SK-N-MC (cell line): ENCODE measurements at regions not wholly inside any gene's neighbourhood (a gene's known extent, or its start where the extent isn't known, plus 50 kb on each side); places are given as distances from the start of the nearest gene placed in this dataset.
"Not testable (repeated sequence)": the region's sequence is repeated elsewhere in the genome, so short reads cannot be mapped to it uniquely, and the experiment has no call there.

Experiments
- DNase-seq: peaks from one replicate; pipeline ENCODE4 v3.0.0-alpha.2; 2011; ENCODE audit warnings: low read depth, low spot score
- H3K27ac ChIP-seq: fragments of 200-600 bp; sonication (generic); 2 replicates; pipeline ENCODE4 v1.5.1; 2016; ENCODE audit warnings: mixed run types
- H3K36me3 ChIP-seq: fragments of 200-600 bp; sonication (generic); 2 replicates; pipeline ENCODE4 v1.6.1; 2017; ENCODE audit warnings: antibody characterized with exemption, low read length, mixed read lengths; ENCODE audit not compliant: insufficient read depth
- H3K4me3 ChIP-seq: fragments of 200-600 bp; sonication (generic); 2 replicates; pipeline ENCODE4 v1.5.1; 2016
- H3K9ac ChIP-seq: fragments of 200-600 bp; sonication (generic); 2 replicates; pipeline ENCODE4 v1.8.0; 2017; ENCODE audit warnings: mixed run types, mixed read lengths; ENCODE audit not compliant: insufficient read length
- H3K9me3 ChIP-seq: fragments of 200-600 bp; sonication (generic); 2 replicates; pipeline ENCODE4 v1.6.1; 2017; ENCODE audit warnings: low read depth, mild to moderate bottlenecking, antibody characterized with exemption, low read length, moderate library complexity, mixed read lengths
- EZH2 ChIP-seq: fragments of 200-600 bp; sonication (generic); IDR thresholded peaks from one replicate; pipeline ENCODE4 v1.6.1; 2017; ENCODE audit warnings: antibody characterized with exemption
- FOXP2 ChIP-seq: optimal IDR thresholded peaks from 2 replicates; pipeline ENCODE3; 2011; ENCODE audit warnings: mild to moderate bottlenecking, moderate library complexity; ENCODE audit not compliant: insufficient read depth; ENCODE audit errors: extremely low read length, control extremely low read depth
- POLR2AphosphoS5 ChIP-seq: IDR thresholded peaks from 2 replicates; pipeline ENCODE4 v1.6.1; 2012; ENCODE audit warnings: mild to moderate bottlenecking, low read depth, low read length, borderline replicate concordance

- Histone ChIP-seq H3K4me3 (no peak overlapping the region), H3K9me3 (no peaks in the 10 kb centered on the region), H3K27ac (no peak overlapping the region), H3K9ac (no peak overlapping the region), H3K36me3 (no peaks in the 10 kb centered on the region)
- no peak for TF ChIP-seq POLR2AphosphoS5
- TF ChIP-seq FOXP2 = no peak
- TF ChIP-seq EZH2 = no peak
- no peak for DNase-seq
Observed at GRCh38 chr17:31726980-31727427, 132.0 kb downstream of the COPRS start.

- TF ChIP-seq POLR2AphosphoS5 (no peak), FOXP2 (no peak), EZH2 (no peak)
- Histone ChIP-seq H3K9me3 (no peaks in the 10 kb centered on the region), H3K27ac (no peak overlapping the region), H3K36me3 (no peaks in the 10 kb centered on the region), H3K9ac (no peak overlapping the region), H3K4me3 (no peak overlapping the region)
- no peak for DNase-seq
Observed at GRCh38 chr17:31724619-31725018, 134.4 kb downstream of the COPRS start.

GRCh38 chr17:31724026-31724425 lies 135.0 kb downstream of the COPRS start:
- no peak for TF ChIP-seq FOXP2
- no peak for TF ChIP-seq EZH2
- no peak for TF ChIP-seq POLR2AphosphoS5
- DNase-seq = no peak
- no peaks in the 10 kb centered on the region for H3K36me3 ChIP-seq
- H3K9me3 ChIP-seq = no peaks in the 10 kb centered on the region
- no peak overlapping the region for H3K9ac ChIP-seq
- no peak overlapping the region for H3K4me3 ChIP-seq
- no peak overlapping the region for H3K27ac ChIP-seq

GRCh38 chr17:31722251-31723056 lies 136.6 kb downstream of the COPRS start:
- TF ChIP-seq EZH2 = no peak
- no peak for DNase-seq
- H3K9me3 ChIP-seq = no peaks in the 10 kb centered on the region
- H3K27ac ChIP-seq = no peak overlapping the region
- no peak overlapping the region for H3K9ac ChIP-seq
- H3K36me3 ChIP-seq = no peaks in the 10 kb centered on the region
- H3K4me3 ChIP-seq = no peak overlapping the region

GRCh38 chr17:31721291-31722025 lies 137.6 kb downstream of the COPRS start:
- H3K27ac ChIP-seq = no peak overlapping the region
- H3K36me3 ChIP-seq = no peaks in the 10 kb centered on the region
- H3K4me3 ChIP-seq = no peak overlapping the region
- H3K9ac ChIP-seq = no peak overlapping the region
- no peaks in the 10 kb centered on the region for H3K9me3 ChIP-seq
- no peak for TF ChIP-seq EZH2
- TF ChIP-seq POLR2AphosphoS5 = no peak
- no peak for TF ChIP-seq FOXP2
- DNase-seq = no peak

GRCh38 chr17:31717251-31717650 lies 141.8 kb downstream of the COPRS start:
- not testable (repeated sequence) for H3K9me3 ChIP-seq, DNase-seq, H3K9ac ChIP-seq, H3K4me3 ChIP-seq, H3K27ac ChIP-seq, H3K36me3 ChIP-seq

GRCh38 chr17:31715446-31715845 lies 143.6 kb downstream of the COPRS start:
- DNase-seq = no peak
- TF ChIP-seq FOXP2 = no peak
- no peaks in the 10 kb centered on the region for H3K9me3 ChIP-seq
- no peak overlapping the region for H3K27ac ChIP-seq
- H3K36me3 ChIP-seq = no peaks in the 10 kb centered on the region
- no peak overlapping the region for H3K9ac ChIP-seq
- H3K4me3 ChIP-seq = no peak overlapping the region

- no peaks in the 10 kb centered on the region for H3K9me3 ChIP-seq
- H3K9ac ChIP-seq = no peak overlapping the region
- TF ChIP-seq POLR2AphosphoS5 (no peak), FOXP2 (no peak), EZH2 (no peak)
- no peak overlapping the region for H3K27ac ChIP-seq
- no peak overlapping the region for H3K4me3 ChIP-seq
- DNase-seq = no peak
- H3K36me3 ChIP-seq = no peaks in the 10 kb centered on the region
Observed at GRCh38 chr17:31704483-31704882, 154.6 kb downstream of the COPRS start.

GRCh38 chr17:31702041-31702440 lies 157.0 kb downstream of the COPRS start:
- H3K9ac ChIP-seq = no peak overlapping the region
- no peaks in the 10 kb centered on the region for H3K9me3 ChIP-seq
- H3K36me3 ChIP-seq = no peaks in the 10 kb centered on the region
- DNase-seq = no peak
- H3K27ac ChIP-seq = no peak overlapping the region
- no peak for TF ChIP-seq POLR2AphosphoS5
- TF ChIP-seq FOXP2 = no peak
- H3K4me3 ChIP-seq = no peak overlapping the region
